ENCODE measurements at regions not wholly inside any gene's neighbourhood (a gene's known extent, or its start where the extent isn't known, plus 50 kb on each side); places are given as distances from the start of the nearest gene placed in this dataset.

DNA sequence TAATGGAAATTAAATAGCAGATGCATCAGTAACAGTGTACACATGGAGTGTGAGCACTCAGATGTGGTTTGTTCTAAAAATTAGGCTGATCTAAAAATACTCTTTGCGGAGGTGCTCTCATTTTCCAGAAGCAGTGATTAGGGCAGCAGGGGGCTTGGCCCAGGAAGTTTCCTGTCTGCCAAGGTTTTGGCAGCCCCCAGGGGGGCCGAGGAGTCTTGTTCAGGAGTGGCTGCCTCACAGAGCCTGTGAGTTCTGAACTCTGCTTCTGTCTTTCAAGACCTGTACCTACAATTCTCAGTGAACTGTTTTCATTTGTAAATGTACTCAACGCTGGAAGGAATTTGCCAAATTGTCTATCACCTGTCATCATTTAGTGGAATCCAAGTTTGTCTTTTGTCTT lies 388.4 kb upstream of the CDH11 start:
- TF ChIP-seq, protein P1, sequence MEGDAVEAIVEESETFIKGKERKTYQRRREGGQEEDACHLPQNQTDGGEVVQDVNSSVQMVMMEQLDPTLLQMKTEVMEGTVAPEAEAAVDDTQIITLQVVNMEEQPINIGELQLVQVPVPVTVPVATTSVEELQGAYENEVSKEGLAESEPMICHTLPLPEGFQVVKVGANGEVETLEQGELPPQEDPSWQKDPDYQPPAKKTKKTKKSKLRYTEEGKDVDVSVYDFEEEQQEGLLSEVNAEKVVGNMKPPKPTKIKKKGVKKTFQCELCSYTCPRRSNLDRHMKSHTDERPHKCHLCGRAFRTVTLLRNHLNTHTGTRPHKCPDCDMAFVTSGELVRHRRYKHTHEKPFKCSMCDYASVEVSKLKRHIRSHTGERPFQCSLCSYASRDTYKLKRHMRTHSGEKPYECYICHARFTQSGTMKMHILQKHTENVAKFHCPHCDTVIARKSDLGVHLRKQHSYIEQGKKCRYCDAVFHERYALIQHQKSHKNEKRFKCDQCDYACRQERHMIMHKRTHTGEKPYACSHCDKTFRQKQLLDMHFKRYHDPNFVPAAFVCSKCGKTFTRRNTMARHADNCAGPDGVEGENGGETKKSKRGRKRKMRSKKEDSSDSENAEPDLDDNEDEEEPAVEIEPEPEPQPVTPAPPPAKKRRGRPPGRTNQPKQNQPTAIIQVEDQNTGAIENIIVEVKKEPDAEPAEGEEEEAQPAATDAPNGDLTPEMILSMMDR (conservative IDR thresholded peaks at IDR 0.05 in 1 of 2, IDR thresholded peaks at IDR 0.05 in 1 of 2; ENCODE audit: low read depth in 1 of 2, low read length in 2 of 2): no peak
- no peak for TF ChIP-seq EZH2 (IDR thresholded peaks at IDR 0.05; ENCODE audit: low read length, missing control alignments)
